Progenitor cell of endocrine pancreas (in vitro differentiated cells): ENCODE measurements at regions not wholly inside any gene's neighbourhood (a gene's known extent, or its start where the extent isn't known, plus 50 kb on each side); places are given as distances from the start of the nearest gene placed in this dataset.

Source experiments
- DNase-seq: peaks from one replicate; pipeline ENCODE4 v3.0.0; 2021; ENCODE audit warnings: low spot score; ENCODE audit not compliant: unreplicated experiment
- H3K27ac Mint-ChIP-seq: 2 replicates; pipeline ENCODE4 v1.8.0; 2021; ENCODE audit warnings: mild to moderate bottlenecking, moderate library complexity, mixed read lengths
- H3K27me3 Mint-ChIP-seq: 2 replicates; pipeline ENCODE4 v1.8.0; 2021; ENCODE audit warnings: mixed read lengths
- H3K36me3 Mint-ChIP-seq: 2 replicates; pipeline ENCODE4 v1.8.0; 2022; ENCODE audit warnings: mixed read lengths; ENCODE audit not compliant: insufficient read depth
- H3K4me1 Mint-ChIP-seq: 2 replicates; pipeline ENCODE4 v1.8.0; 2021; ENCODE audit warnings: low read depth, mixed read lengths
- H3K4me3 Mint-ChIP-seq: 2 replicates; pipeline ENCODE4 v1.8.0; 2021; ENCODE audit warnings: low read depth, mild to moderate bottlenecking, moderate library complexity, mixed read lengths
- H3K9me3 Mint-ChIP-seq: 2 replicates; pipeline ENCODE4 v1.8.0; 2021; ENCODE audit warnings: low read depth, mixed read lengths
- CTCF ChIP-seq: fragments of 200-600 bp; sonication (generic); IDR thresholded peaks from one replicate; pipeline ENCODE4 v1.5.0; 2021; ENCODE audit warnings: antibody characterized with exemption, mild to moderate bottlenecking; ENCODE audit not compliant: unreplicated experiment

DNA sequence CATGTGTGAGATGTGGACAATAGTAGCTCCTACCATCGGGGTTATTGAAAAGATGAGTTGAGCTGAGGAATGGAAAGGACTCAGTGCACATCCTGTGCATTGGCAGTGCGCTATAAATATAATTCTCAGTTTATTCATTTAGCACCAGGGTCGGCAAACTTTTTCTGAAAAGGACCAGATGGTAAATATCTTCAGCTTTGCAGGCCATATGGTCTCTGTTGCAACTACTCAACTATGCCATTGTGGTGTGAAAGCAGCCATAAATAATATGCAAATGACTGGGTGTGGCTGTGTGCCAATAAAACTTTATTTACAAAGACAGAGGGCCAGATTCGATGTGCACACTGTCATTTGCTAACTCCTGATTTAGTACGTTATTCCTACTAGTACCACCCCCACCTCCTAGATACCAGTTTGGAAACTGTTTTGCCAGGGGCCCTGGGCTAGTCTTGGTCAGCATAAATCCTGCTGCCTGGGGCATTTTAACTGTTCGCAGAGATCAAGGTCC is 422.9 kb upstream of the MKI67 start:
- H3K27me3 Mint-ChIP-seq, result peaks cover 32% of the 10 kb centered on the region
- no peak for TF ChIP-seq CTCF
- H3K36me3 Mint-ChIP-seq, result no peaks in the 10 kb centered on the region
- no peaks in the 10 kb centered on the region for H3K4me1 Mint-ChIP-seq
- H3K27ac Mint-ChIP-seq, result no peak overlapping the region
- DNase-seq, result no peak
- H3K9me3 Mint-ChIP-seq, result no peaks in the 10 kb centered on the region
- H3K4me3 Mint-ChIP-seq, result no peak overlapping the region

DNA sequence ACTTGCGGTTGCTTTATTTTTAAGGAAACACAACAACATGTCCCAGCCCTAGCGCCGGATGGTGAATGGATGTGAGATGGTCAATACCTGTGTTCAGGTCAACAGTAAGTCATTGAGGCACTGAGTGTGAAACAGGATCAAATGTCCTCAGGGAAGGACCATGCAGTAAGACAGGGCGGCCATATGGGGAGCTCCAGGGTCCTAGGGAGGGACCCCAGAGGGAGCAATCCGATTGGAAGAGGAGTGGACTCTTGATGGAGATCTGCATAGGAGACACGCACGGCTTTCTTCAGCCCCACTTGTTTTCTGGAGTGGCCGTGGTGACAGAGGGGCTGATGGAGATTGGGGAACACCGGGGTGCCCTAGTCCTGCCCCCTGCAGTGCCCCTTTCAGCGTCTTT is 423.8 kb upstream of the MKI67 start:
- H3K36me3 Mint-ChIP-seq, result no peaks in the 10 kb centered on the region
- no peaks in the 10 kb centered on the region for H3K9me3 Mint-ChIP-seq
- no peaks in the 10 kb centered on the region for H3K4me1 Mint-ChIP-seq
- H3K27ac Mint-ChIP-seq, result no peak overlapping the region
- no peak for DNase-seq
- peaks cover 30% of the 10 kb centered on the region for H3K27me3 Mint-ChIP-seq
- H3K4me3 Mint-ChIP-seq, result no peak overlapping the region
- TF ChIP-seq CTCF, result no peak

- no peaks in the 10 kb centered on the region for H3K36me3 Mint-ChIP-seq
- no peak overlapping the region for H3K27ac Mint-ChIP-seq
- no peaks in the 10 kb centered on the region for H3K4me1 Mint-ChIP-seq
- TF ChIP-seq CTCF, result no peak
- DNase-seq, result no peak
- H3K27me3 Mint-ChIP-seq, result peaks cover 34% of the 10 kb centered on the region
- no peak overlapping the region for H3K4me3 Mint-ChIP-seq
- no peaks in the 10 kb centered on the region for H3K9me3 Mint-ChIP-seq
Observed at GRCh38 chr10:128551475-128551874, 425.3 kb upstream of the MKI67 start.

DNA sequence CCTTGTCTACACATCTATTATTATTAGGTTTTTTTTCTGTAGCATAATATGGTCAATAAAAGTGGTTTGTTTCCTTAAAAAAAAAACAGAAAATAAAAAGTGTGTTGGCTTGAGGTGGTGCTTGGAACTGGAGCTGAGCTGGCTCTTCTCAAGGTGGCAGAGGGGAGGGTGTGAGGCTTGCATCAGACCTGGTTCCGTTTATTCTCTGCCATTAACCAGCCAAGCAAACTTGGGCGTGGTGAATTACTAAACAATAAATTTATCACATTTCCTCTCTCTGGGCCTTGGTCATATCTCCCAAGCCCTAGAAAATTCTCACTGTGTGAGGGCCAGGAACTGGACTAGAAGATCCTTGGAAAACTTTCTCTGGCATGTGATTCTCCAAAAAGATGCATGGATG is 427.5 kb upstream of the MKI67 start:
- H3K27me3 Mint-ChIP-seq, result peaks cover 26% of the 10 kb centered on the region
- H3K4me1 Mint-ChIP-seq, result no peaks in the 10 kb centered on the region
- no peak overlapping the region for H3K4me3 Mint-ChIP-seq
- TF ChIP-seq CTCF, result no peak
- no peaks in the 10 kb centered on the region for H3K9me3 Mint-ChIP-seq
- DNase-seq, result no peak
- no peaks in the 10 kb centered on the region for H3K36me3 Mint-ChIP-seq
- H3K27ac Mint-ChIP-seq, result no peak overlapping the region

GRCh38 chr10:128556182-128557110 is 430.2 kb upstream of the MKI67 start:
- Mint-ChIP-seq H3K36me3 (no peaks in the 10 kb centered on the region), H3K27me3 (peaks cover 27% of the 10 kb centered on the region), H3K4me1 (no peaks in the 10 kb centered on the region), H3K4me3 (no peak overlapping the region), H3K9me3 (no peaks in the 10 kb centered on the region), H3K27ac (no peak overlapping the region)
- DNase-seq, result no peak
- TF ChIP-seq CTCF, result no peak
